ENCODE measurements at regions not wholly inside any gene's neighbourhood (a gene's known extent, or its start where the extent isn't known, plus 50 kb on each side); places are given as distances from the start of the nearest gene placed in this dataset.
A peak's percentile ranks its signal among the peaks of the same experiment; 100 is the strongest.
"Not testable (repeated sequence)": the region's sequence is repeated elsewhere in the genome, so short reads cannot be mapped to it uniquely, and the experiment has no call there.

GRCh38 chr7:15845868-15846267 lies 159.4 kb upstream of the MEOX2 start:
- DNase-seq, result no peak

- DNase-seq, result no peak
Measured at GRCh38 chr7:15845461-15845860, 159.0 kb upstream of the MEOX2 start.

- DNase-seq, result peak; percentile 3 to 20
Measured at GRCh38 chr7:15839416-15840100, 153.1 kb upstream of the MEOX2 start.

- no peak for DNase-seq
Measured at GRCh38 chr7:15838265-15838664, 151.8 kb upstream of the MEOX2 start.

GRCh38 chr7:15837306-15837950 lies 150.9 kb upstream of the MEOX2 start:
- DNase-seq, result no peak

- DNase-seq, result no peak
Measured at GRCh38 chr7:15836651-15837050, 150.2 kb upstream of the MEOX2 start.

GRCh38 chr7:15836041-15836440 lies 149.6 kb upstream of the MEOX2 start:
- DNase-seq, result no peak

- DNase-seq, result no peak
Measured at GRCh38 chr7:15834446-15834845, 148.0 kb upstream of the MEOX2 start.

- DNase-seq, result no peak
Measured at GRCh38 chr7:15832996-15833395, 146.5 kb upstream of the MEOX2 start.

GRCh38 chr7:15831606-15832005 lies 145.1 kb upstream of the MEOX2 start:
- DNase-seq, result no peak

- DNase-seq, result no peak
Measured at GRCh38 chr7:15829691-15830090, 143.2 kb upstream of the MEOX2 start.

- no peak for DNase-seq
Measured at GRCh38 chr7:15828881-15829280, 142.4 kb upstream of the MEOX2 start.

GRCh38 chr7:15821484-15822427 lies 135.3 kb upstream of the MEOX2 start:
- DNase-seq, result no peak

- DNase-seq, result peak; percentile 12 to 19
Measured at GRCh38 chr7:15820319-15820718, 133.8 kb upstream of the MEOX2 start.

GRCh38 chr7:15816835-15817426 lies 130.4 kb upstream of the MEOX2 start:
- no peak for DNase-seq

- no peak for DNase-seq
Measured at GRCh38 chr7:15813448-15813847, 127.0 kb upstream of the MEOX2 start.

- not testable (repeated sequence) for DNase-seq
Measured at GRCh38 chr7:15810383-15810782, 123.9 kb upstream of the MEOX2 start.

- DNase-seq, result not testable (repeated sequence)
Measured at GRCh38 chr7:15809936-15810335, 123.5 kb upstream of the MEOX2 start.

- no peak for DNase-seq
Measured at GRCh38 chr7:15805891-15806290, 119.4 kb upstream of the MEOX2 start.

GRCh38 chr7:15802425-15802824 lies 115.9 kb upstream of the MEOX2 start:
- no peak for DNase-seq

- DNase-seq, result no peak
Measured at GRCh38 chr7:15801551-15801950, 115.1 kb upstream of the MEOX2 start.

- no peak for DNase-seq
Measured at GRCh38 chr7:15801041-15801440, 114.6 kb upstream of the MEOX2 start.

- no peak for DNase-seq
Measured at GRCh38 chr7:15798081-15798480, 111.6 kb upstream of the MEOX2 start.

All from Kasumi-1 (cell line).